Hepatocyte (in vitro differentiated cells): ENCODE measurements at regions not wholly inside any gene's neighbourhood (a gene's known extent, or its start where the extent isn't known, plus 50 kb on each side); places are given as distances from the start of the nearest gene placed in this dataset.

Source experiments
- DNase-seq: peaks from one replicate; pipeline ENCODE4 v3.0.0-alpha.2; 2016; ENCODE audit warnings: low spot score
- H2AFZ ChIP-seq: fragments of 200-600 bp; sonication (generic); 2 replicates; pipeline ENCODE4 v1.6.0; 2016; ENCODE audit warnings: antibody characterized with exemption, mild to moderate bottlenecking
- H3K27ac ChIP-seq: fragments of 200-600 bp; sonication (generic); 2 replicates; pipeline ENCODE4 v1.5.1; 2016; ENCODE audit warnings: mild to moderate bottlenecking
- H3K27me3 ChIP-seq: fragments of 200-600 bp; sonication (generic); 2 replicates; pipeline ENCODE4 v1.6.1; 2016
- H3K36me3 ChIP-seq: fragments of 200-600 bp; sonication (generic); replicated peaks from 2 replicates; pipeline ENCODE4 v1.5.1; 2016; ENCODE audit warnings: low read depth; ENCODE audit not compliant: insufficient read depth
- H3K4me1 ChIP-seq: fragments of 200-600 bp; sonication (generic); 2 replicates; pipeline ENCODE4 v1.5.1; 2016; ENCODE audit warnings: mild to moderate bottlenecking, moderate library complexity; ENCODE audit not compliant: insufficient read depth
- H3K4me2 ChIP-seq: fragments of 200-600 bp; sonication (generic); 2 replicates; pipeline ENCODE4 v1.6.0; 2016
- H3K4me3 ChIP-seq: fragments of 200-600 bp; sonication (generic); 2 replicates; pipeline ENCODE4 v1.5.1; 2016; ENCODE audit warnings: mild to moderate bottlenecking
- H3K79me2 ChIP-seq: fragments of 200-600 bp; sonication (generic); 2 replicates; pipeline ENCODE4 v1.6.0; 2017; ENCODE audit warnings: mild to moderate bottlenecking
- H3K9me2 ChIP-seq: fragments of 200-600 bp; sonication (generic); replicated peaks from 2 replicates; pipeline ENCODE4 v1.6.0; 2017; ENCODE audit warnings: mild to moderate bottlenecking; ENCODE audit not compliant: insufficient read depth
- H3K9me3 ChIP-seq: fragments of 200-600 bp; sonication (generic); 2 replicates; pipeline ENCODE4 v1.5.1; 2016; ENCODE audit warnings: low read depth, mild to moderate bottlenecking
- H4K20me1 ChIP-seq: fragments of 200-600 bp; sonication (generic); 2 replicates; pipeline ENCODE4 v1.6.0; 2016; ENCODE audit warnings: mild to moderate bottlenecking; ENCODE audit not compliant: insufficient read depth, poor library complexity, severe bottlenecking
- CTCF ChIP-seq: fragments of 200-600 bp; sonication (generic); IDR thresholded peaks from 2 replicates; pipeline ENCODE4 v1.5.1; 2016; ENCODE audit warnings: antibody characterized with exemption, mild to moderate bottlenecking; ENCODE audit not compliant: poor library complexity
- EZH2 ChIP-seq: fragments of 200-600 bp; sonication (generic); IDR thresholded peaks from 2 replicates; pipeline ENCODE4 v1.6.1; 2016; ENCODE audit warnings: antibody characterized with exemption, mild to moderate bottlenecking, borderline replicate concordance
- EZH2phosphoT487 ChIP-seq: fragments of 200-600 bp; sonication (generic); IDR thresholded peaks from one replicate; pipeline ENCODE4 v1.6.1; 2018; ENCODE audit warnings: antibody characterized with exemption, mild to moderate bottlenecking, low read depth, moderate library complexity; ENCODE audit not compliant: unreplicated experiment, severe bottlenecking
- WGBS: methylation state at CpG from one replicate; pipeline ENCODE4 v1.1.6; 2016; ENCODE audit warnings: low lambda C conversion rate; ENCODE audit errors: missing lambda C conversion rate; 5-methylcytosine and 5-hydroxymethylcytosine counted together

GRCh38 chr13:76685938-76686337 is 200.3 kb downstream of the KCTD12 start:
- Histone ChIP-seq H3K9me3 (no peaks in the 10 kb centered on the region), H4K20me1 (no peaks in the 10 kb centered on the region), H3K27me3 (no peaks in the 10 kb centered on the region), H3K4me1 (peaks cover 9% of the 10 kb centered on the region), H3K36me3 (no peaks in the 10 kb centered on the region), H3K4me3 (no peak overlapping the region), H2AFZ (no peak overlapping the region), H3K4me2 (no peak overlapping the region), H3K79me2 (no peaks in the 10 kb centered on the region), H3K27ac (no peak overlapping the region), H3K9me2 (no peaks in the 10 kb centered on the region)
- TF ChIP-seq CTCF (no peak), EZH2 (no peak), EZH2phosphoT487 (no peak)
- DNase-seq: no peak
- WGBS: 92% methylated on average over 5 of the region's 5 CpGs

GRCh38 chr13:76684336-76684735 is 201.9 kb downstream of the KCTD12 start:
- no peak for DNase-seq
- Histone ChIP-seq H3K4me2 (no peak overlapping the region), H3K4me3 (no peak overlapping the region), H3K36me3 (no peaks in the 10 kb centered on the region), H2AFZ (no peak overlapping the region), H4K20me1 (no peaks in the 10 kb centered on the region), H3K9me2 (no peaks in the 10 kb centered on the region), H3K4me1 (peaks cover 9% of the 10 kb centered on the region), H3K27me3 (no peaks in the 10 kb centered on the region), H3K79me2 (no peaks in the 10 kb centered on the region), H3K9me3 (no peaks in the 10 kb centered on the region), H3K27ac (no peak overlapping the region)
- TF ChIP-seq EZH2 (no peak), CTCF (no peak), EZH2phosphoT487 (no peak)
- WGBS: 50% methylated on average over 1 of the region's 1 CpG

GRCh38 chr13:76683854-76684253 is 202.4 kb downstream of the KCTD12 start:
- H3K27me3 ChIP-seq: no peaks in the 10 kb centered on the region
- no peak overlapping the region for H2AFZ ChIP-seq
- no peak overlapping the region for H3K27ac ChIP-seq
- H3K9me3 ChIP-seq: no peaks in the 10 kb centered on the region
- no peaks in the 10 kb centered on the region for H3K9me2 ChIP-seq
- no peaks in the 10 kb centered on the region for H4K20me1 ChIP-seq
- no peak overlapping the region for H3K4me2 ChIP-seq
- H3K4me3 ChIP-seq: no peak overlapping the region
- TF ChIP-seq EZH2phosphoT487 (no peak), CTCF (no peak), EZH2 (no peak)
- WGBS: 60% methylated on average over 2 of the region's 2 CpGs
- H3K4me1 ChIP-seq: peaks cover 9% of the 10 kb centered on the region
- no peak for DNase-seq
- no peaks in the 10 kb centered on the region for H3K36me3 ChIP-seq
- no peaks in the 10 kb centered on the region for H3K79me2 ChIP-seq

- no peaks in the 10 kb centered on the region for H3K27me3 ChIP-seq
- no peak overlapping the region for H3K27ac ChIP-seq
- H3K4me1 ChIP-seq: peaks cover 9% of the 10 kb centered on the region
- no peak overlapping the region for H3K4me3 ChIP-seq
- H3K9me2 ChIP-seq: no peaks in the 10 kb centered on the region
- H3K36me3 ChIP-seq: no peaks in the 10 kb centered on the region
- WGBS: 81% methylated on average over 2 of the region's 2 CpGs
- TF ChIP-seq EZH2: no peak
- TF ChIP-seq CTCF: no peak
- no peak for TF ChIP-seq EZH2phosphoT487
- H3K9me3 ChIP-seq: no peaks in the 10 kb centered on the region
- no peak overlapping the region for H3K4me2 ChIP-seq
- no peaks in the 10 kb centered on the region for H3K79me2 ChIP-seq
- no peak for DNase-seq
- H2AFZ ChIP-seq: no peak overlapping the region
- H4K20me1 ChIP-seq: no peaks in the 10 kb centered on the region
Observed at GRCh38 chr13:76683168-76683567, 203.0 kb downstream of the KCTD12 start.
